Activated CD4-positive, alpha-beta T cell treated with anti-CD3 and anti-CD28 coated beads for 48 hours (primary cell): ENCODE measurements at regions not wholly inside any gene's neighbourhood (a gene's known extent, or its start where the extent isn't known, plus 50 kb on each side); places are given as distances from the start of the nearest gene placed in this dataset.
"Not testable (repeated sequence)": the region's sequence is repeated elsewhere in the genome, so short reads cannot be mapped to it uniquely, and the experiment has no call there.

Experiments used
- DNase-seq: peaks from one replicate; pipeline ENCODE4 v3.0.0-alpha.2; 2020

DNA sequence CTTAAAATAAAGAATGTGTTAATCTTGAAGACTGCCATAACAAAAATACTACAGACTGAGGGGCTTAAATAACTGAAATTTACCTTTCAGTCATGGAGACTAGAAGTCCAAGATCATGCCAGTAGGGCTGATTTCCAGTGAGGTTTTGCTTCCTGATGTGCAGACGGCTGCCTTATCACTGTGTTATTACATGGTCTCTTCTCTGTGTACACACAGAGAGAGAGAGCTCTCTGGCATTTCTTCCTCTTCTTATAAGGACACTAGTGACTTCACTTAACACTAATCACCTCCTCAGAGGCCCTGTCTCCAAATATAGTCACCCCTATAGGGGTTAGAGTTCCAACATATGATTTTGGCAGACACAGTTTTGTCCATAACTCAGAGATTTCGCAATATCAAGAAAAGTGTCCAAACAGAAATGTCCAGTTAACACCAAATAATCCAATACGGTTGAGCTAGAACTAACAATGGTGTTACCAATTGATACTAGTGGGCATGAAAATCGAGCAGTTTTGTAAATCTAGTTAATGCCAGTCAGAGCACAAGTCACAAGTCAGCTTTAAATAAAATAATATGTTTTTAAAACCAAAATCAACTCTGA, 399.8 kb downstream of the ADCYAP1 start:
- DNase-seq = no peak

DNA sequence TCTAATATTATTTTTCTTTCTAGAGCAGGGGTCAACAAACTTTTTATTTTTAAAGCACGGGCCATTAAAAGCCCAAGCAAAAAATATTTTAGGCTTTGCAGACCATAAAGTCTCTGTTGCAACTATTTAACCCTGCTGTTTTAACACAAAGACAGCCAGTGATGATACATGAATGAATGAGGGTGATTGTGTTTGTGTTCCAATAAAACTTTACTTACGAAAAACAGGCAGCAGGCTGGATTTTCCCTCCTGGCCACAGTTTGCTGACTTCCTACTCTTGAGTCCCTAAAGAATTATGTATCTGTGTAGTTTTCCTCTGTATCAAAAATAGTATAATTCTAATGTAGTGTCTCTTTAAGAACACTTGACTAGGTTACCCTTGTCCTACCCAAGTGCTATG, 402.0 kb downstream of the ADCYAP1 start:
- no peak for DNase-seq

DNA sequence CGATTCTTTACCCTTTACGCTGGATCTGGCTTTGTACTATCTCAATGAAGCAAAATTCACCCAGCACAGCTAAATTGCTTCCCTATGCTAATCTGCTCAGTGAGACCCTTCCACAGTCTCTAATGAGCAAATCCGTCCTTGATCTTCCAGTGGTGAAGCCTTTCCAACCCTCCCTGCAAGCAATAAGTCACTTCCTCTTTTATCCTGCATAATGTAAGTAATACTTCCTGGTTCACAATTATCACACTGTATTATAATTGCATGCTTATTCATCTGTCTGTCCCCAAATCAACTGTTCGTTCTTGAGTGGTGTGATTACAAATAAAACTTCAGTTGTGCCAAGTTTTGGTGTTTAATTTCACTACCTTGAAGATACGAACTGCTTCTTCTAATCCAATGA, 404.0 kb downstream of the ADCYAP1 start:
- no peak for DNase-seq

DNA sequence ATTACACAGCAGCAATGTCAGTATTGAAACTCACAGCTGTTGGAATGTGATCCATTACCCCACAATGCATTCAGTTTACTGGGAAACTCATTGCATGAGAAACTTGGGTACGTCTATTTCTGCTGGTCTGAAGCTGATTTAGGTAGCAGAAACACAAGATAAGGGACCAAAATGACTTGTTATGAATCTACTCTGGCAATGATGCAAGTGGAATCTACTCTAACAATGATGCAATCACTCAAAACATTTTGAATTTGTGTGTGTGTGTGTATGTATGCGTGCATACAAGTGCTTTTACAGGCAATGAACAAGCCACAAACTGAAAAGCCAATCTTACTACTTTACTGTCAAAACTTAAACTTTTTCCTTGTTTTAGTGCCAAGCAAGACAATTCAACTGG, 406.7 kb downstream of the ADCYAP1 start:
- DNase-seq = no peak

DNA sequence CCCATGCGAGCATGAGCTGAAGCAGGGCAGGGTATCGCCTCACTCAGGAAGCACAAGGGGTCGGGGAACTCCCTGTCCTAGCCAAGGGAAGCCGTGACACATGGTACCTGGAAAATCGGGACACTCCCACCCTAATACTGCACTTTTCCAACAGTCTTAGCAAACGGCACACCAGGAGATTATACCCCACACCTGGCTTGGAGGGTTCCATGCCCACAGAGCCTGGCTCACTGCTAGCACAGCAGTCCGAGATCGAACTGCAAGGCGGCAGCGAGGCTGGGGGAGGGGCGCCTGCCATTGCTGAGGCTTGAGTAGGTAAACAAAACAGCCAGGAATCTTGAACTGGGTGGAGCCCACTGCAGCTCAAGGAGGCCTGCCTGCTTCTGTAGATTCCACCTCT, 430.7 kb downstream of the ADCYAP1 start:
- not testable (repeated sequence) for DNase-seq

DNA sequence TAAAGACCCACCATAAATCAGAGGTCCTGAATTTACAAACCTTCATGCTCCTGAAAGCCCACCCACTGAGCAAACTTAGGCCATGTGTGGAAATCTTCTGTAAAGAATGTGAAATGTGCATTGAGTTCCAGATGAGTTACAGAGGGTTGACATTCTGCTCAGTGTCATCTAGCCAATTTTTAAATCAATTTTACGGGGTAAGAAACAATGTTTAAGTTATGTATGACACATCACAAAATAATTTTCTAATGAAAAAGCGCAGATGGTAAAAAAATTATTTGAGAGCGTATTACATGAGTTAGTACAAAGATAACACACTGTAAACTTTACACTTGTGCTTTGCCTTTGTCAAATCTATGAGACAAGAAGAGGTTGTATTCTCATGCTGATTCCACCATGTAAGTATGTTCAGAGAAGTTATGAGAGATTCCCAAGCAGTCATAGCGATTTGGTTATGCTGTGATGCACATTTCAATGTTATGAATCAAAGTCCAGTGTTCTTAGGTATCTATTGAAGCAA, 446.3 kb downstream of the ADCYAP1 start:
- no peak for DNase-seq

DNA sequence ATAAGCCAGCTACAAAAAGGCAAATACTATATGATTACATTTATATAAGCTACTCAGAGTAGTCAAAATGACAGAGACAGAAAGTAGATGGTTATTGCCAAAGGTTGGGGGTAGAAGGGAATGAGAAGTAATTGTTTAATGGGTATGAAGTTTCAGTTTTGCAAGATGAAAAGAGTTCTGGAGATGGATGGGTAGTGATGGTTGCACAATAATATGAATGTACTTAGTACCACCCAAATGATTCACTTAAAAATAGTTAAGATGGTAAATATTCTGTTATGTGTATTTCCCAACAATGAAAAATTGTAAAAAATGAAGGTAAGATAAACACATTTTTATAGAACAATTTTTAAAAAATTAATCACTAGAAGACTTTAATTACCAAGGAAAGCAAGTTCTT, 448.4 kb downstream of the ADCYAP1 start:
- no peak for DNase-seq

DNA sequence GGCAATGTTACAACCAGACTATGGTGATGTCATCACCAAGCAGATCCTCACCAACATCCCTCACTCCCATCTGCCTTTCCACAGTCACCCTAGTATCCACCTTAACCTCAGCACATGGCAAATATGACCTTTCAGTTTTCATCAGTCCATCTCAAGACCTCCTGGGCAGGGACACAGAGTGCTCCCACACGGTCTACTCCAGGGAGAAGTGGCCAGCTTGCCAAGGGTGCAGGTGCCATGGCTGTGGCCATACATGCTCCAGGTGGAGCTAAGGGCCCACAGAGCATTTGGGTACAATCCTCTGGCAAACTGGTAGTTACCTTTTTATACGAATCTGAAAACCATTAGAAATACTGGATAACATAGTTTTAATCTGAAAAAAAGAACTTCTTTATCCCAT, 453.1 kb downstream of the ADCYAP1 start:
- DNase-seq = no peak

DNA sequence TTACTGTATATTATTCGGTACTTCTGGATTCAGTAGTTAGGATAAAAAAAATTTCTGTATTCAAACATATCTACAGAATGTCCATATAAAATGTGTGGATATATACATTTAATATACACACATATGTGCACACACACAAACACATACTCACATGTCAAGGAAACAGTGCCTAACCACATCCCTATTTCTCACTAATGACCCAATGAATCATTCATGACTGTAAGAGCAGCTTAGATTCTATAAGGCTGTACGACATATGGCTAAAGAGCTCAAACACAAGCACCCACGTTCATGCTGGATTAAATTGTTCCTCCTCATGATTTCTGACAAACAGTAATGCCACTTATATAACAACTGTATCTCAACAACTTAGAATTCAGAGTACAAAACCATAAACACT, 457.3 kb downstream of the ADCYAP1 start:
- no peak for DNase-seq

DNA sequence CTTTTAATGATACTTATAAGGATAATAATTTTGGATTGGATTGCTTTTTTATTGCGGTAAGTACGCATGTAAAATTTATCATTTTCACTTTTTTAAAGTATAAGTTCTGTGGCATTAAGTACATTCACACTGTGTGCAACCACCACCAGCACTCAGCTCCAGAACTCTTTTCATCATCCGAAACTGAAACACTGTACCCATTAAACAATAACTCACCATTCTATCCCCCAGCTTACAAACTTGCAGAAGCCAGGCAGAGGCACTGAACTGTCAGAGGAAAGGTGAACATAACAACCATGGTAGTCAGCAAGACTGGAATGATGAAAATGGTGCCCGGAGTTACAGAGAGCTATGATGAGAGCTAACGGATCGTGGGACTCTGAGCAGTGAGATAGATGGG, 465.9 kb downstream of the ADCYAP1 start:
- DNase-seq = no peak

DNA sequence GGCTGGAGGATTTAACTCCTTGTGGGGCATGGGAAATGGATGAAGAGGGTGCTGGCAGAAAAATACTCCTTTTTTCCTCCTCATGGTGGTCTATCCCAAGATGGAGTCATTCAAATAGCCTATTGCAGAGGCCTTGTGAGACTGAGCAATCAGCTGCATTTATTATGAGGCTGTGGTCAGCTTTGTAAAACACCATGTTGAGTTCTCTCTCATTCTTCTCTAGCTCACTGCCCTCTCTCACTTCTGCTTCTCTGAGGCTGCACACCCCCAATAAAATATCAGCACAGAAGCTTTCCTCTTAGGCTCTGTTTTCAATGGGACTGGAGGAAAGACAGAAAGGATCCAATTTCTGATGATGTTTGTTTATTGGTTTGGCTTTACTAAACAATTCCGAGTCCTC, 467.1 kb downstream of the ADCYAP1 start:
- no peak for DNase-seq

DNA sequence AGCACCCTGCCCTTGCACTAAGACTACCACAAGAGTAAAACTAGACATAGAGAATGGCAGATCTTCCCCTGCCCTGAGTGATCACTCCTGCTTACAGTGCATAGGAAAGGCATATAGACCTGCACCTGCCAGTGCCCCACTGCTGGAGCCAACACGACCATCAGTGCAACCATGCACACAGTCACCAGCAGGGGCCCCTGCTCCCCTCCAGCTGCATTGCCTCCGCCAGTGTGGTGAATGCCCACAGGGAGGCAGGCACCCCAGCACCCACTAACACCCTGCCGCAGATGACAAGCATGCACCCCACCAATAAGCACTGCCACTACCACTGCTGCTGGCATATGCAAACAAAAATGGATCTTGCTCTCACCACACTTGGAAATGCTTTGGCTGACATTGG, 478.8 kb downstream of the ADCYAP1 start:
- DNase-seq = no peak

DNA sequence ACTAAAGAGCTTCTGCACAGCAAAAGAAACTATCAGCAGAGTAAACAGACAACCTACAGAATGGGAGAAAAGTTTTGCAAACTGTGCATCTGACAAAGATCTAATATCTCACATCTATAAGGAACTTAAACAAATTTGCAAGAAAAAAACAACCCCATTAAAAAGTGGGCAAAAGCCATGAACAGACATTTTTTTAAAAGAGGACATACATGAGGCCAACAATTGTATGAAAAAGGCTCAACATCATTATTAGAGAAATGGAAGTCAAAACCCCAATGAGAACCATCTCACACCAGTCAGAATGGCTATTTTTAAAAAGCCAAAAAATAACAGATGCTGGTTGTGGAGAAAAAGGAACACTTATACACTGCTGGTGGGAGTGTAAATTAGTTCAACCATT, 483.8 kb downstream of the ADCYAP1 start:
- DNase-seq = not testable (repeated sequence)

DNA sequence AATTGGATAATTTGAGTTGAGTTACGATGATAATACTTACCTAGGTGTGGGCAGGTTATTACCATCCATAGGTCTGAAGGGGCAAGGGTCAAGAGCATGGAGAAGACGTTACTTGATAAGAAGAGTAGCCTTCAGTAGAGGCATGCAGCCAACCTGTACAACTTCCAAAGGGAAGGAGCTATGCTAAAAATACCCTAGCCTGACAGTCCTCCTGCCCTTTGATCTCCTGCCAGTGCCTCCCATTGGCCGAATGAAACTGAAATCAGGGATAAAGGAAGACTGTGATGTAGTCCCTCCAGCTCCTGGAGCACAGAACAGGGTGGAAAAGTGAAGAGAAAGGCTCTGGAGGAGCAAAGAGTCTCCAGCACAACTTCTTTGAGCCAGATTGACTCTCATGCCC, 487.4 kb downstream of the ADCYAP1 start:
- DNase-seq = no peak

DNA sequence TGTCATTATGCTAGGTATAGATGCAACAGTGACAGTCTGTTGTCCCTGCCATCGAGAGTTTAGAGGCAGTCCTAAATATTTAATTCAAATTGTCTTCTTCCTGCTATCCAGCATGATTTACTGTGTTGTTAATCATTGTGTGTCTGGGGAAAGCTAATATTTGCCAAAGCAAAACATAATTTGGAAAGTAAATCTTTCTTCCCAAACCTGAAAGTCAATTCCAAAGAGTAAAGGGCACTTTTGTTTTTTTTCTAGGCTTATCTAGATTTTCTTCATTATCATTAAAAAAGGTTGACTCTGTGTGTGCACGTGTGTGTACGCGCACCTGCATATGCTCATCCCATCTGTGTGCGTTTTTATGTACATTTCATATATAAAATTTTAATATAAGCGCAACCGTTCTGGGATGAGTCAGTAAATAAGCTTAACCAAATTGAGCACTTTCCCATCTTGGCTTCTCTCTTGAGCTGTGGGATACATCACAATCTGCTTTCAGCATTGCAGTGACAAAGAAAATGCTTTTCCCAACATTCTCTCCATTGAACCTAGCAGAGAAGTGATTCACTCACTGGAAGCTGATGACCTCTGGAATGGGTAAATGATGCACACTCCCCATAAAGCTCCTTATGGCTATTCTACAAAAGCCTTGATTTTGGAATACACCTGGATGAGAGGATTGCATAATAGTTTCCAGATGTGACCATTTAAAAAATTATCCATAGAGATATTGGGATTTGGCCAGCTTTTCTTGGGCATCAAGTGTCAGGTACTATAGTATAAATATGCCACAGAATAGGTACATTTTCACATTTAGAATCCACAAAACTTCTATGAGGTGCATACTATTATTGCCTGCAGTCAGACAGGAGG, 488.4 kb downstream of the ADCYAP1 start:
- no peak for DNase-seq

DNA sequence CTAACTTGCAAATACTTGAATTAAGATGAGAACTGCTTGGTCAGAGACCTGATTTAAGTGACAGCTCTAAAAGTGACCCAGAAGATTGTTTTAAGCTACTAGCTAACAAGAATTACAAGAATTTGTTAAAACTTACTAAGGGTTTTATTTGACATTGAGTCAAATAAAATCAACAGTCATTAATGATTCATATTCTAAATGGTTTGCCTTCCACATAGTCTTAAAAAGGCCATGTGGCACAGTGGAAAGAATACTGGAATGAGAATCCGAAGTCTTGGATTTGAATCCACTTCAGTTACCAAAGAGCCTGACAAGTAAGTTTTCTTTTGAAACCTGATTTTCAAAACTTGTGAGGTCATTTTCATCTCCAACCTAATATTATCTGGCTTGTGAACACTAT, 489.3 kb downstream of the ADCYAP1 start:
- no peak for DNase-seq

DNA sequence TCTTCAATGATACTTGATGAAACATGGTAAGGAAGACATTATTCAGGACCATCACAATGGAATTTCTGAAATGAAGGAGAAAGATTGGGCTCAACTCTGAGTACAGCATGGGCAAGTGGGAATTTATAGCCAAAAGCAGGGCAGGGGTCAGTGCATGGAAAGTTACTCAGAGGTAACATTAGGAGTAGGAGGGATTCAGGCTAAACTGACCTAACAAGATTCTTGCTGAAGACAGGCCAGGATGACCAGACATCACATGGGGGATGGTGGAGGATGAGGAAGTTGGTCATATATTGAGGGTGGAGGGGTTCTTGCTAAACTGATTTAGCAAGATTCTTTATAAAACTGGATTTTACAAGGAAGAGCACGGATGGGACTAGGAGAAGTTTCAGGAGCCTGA, 489.8 kb downstream of the ADCYAP1 start:
- DNase-seq = no peak

DNA sequence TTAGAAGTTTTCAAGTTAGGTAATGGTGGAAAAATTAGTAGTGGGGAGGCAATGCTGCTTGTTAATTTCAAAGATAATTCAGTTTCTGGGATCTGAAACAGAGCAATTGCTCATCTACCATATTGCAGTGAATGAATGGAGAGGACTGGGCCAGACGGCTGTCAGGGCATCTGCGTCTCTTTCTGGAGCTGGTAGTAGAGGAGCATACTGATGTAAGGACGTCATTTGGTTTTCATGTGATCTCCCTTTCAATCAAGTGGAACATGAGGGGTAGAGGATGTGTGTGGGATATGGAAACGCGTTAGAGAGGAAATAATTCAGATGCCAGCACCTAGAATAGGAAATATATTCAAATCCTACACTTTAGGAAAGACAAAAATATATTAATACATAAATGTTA, 490.3 kb downstream of the ADCYAP1 start:
- no peak for DNase-seq

DNA sequence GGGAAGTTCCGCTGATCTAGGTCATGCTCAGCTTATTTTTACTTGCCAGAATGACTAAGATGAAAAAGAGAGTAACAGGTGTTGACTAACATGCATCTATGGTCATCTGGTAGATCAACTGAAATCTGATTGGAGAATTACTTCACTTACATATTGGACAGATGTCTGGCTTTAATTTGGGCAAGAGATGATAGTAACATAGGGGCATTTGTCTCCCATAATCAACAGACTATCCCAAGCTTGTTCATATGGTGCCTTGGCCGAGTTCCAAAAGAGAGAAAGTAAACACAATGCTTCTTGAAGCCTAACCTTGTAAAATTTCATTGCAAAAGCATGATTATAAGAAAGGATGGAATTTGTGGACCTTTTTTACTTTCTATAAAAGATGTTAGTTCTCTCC, 503.7 kb downstream of the ADCYAP1 start:
- DNase-seq = no peak

DNA sequence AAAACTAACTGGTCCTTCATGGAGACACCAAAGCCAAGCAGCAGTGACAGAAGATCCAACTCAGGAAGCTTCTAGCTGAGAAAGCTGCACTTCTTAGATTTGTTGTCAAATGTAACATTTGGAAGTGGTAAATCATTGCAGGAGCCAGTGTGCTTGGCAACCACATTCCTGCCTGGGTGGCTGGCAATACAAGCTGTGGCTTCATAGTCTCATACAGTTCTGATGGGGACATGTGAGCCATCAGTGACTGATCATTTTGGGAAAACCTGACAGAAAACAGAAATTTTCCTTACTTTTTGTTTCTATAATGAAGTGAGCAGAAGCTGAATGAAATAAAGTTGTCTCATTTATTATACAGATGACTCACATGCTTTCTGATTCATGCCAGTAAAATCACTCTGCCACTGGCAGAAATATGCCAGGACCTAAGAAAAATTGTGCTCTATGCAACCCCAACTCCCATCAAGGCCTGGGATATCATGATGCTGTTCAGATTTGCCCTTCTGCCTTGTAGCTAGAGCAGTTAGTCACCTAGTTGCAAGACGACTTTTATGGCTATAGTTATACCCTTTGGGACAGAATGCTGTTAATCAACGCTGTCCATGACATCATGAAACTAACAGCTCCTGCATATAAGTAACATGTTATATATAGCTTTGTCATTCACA, 508.1 kb downstream of the ADCYAP1 start:
- DNase-seq = no peak

DNA sequence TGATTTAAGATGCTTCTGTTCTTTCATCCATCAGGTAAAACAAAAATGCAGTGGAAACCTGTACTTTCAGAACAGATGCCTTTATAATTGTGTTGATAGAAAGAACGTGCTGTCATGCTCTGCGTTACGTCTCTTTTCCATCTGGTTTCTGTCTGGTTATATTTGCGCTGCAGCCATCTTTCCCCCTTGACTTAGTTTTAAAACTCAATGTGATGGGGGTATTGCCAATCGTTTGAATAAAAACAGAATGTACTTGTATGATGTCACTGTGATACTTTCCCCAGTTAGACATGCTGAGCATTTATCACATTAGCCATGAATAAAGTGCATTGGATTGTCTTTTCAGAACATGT, 508.6 kb downstream of the ADCYAP1 start:
- no peak for DNase-seq

DNA sequence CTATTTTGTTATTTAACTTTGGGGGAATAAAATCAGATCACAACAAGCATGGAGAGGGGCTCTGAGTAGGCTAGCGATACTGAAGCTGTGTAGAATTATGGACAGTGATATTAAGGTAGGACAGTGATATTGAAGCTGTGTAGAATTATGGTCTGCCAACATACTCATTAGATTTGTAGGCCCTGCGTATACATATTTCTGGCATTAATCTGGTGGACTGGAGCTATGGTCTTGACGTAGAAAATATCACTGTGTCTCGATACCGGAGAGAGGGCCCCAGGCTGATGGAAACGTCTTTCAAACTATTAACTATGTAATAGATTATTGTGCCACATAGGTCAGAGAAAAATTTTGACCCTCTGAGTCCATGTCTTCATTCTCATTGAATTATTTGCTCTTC, 511.4 kb downstream of the ADCYAP1 start:
- DNase-seq = no peak

DNA sequence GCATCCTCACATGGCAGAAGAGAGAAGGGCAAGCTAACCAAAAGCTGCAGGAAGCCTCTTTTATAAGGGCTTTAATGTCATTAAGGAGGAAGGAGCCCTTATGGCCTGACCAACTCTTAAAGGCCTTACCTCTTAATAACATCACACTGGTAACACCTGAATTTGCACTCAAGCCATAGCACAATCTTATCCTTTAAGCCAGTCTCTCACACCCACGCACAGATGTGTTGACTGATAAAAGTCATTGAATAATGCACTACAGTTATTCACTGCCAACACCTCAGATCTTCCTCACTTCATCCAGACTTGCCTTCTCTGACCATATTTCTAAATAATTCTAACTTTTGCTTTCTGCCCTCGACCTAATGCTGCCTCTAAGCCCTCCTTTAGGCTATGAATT, 516.8 kb downstream of the ADCYAP1 start:
- DNase-seq = no peak

DNA sequence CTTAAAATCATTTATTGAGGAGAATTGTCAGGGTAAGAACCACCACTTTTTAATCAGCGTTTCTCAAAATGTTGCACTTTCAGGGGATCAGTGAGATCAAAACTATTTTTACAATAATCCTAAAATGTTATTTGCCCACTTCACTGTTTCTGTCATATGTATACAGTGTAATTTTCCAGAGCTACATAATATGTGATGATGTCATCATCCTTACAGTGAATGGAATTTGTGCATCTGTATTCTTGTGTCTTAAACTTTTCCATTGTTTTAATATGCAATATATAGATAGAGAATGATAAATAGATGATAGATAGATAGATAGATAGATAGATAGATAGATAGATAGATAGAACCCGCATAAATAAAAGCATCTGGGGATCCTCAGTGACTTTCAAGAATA, 518.0 kb downstream of the ADCYAP1 start:
- no peak for DNase-seq
